Stimulated activated naive CD8-positive, alpha-beta T cell treated with anti-CD3 and anti-CD28 coated beads, Interleukin-15, amount 100 ng/mL, for 72 hours (primary cell): ENCODE measurements at regions not wholly inside any gene's neighbourhood (a gene's known extent, or its start where the extent isn't known, plus 50 kb on each side); places are given as distances from the start of the nearest gene placed in this dataset.

Experiments used
- ATAC-seq: fragments of 150-1000 bp; cut with Tn5 transposase; 2 replicates; pipeline ENCODE4 v1.10.0; 2021; ENCODE audit warnings: mild to moderate bottlenecking, moderate library complexity
- DNase-seq, 2 donors: peaks; one replicate each; pipeline ENCODE4 v3.0.0; 2021 to 2022
- H3K27ac Mint-ChIP-seq, 2 donors: one replicate each; pipeline ENCODE4 v1.8.0; 2022; ENCODE audit warnings: mild to moderate bottlenecking in 2 of 2, mixed read lengths in 2 of 2, moderate library complexity in 2 of 2
- H3K27me3 Mint-ChIP-seq: one replicate; pipeline ENCODE4 v1.8.0; 2022; ENCODE audit warnings: mixed read lengths
- H3K4me1 Mint-ChIP-seq: one replicate; pipeline ENCODE4 v1.8.0; 2022; ENCODE audit warnings: mild to moderate bottlenecking, mixed read lengths
- H3K4me3 Mint-ChIP-seq, 2 donors: one replicate each; pipeline ENCODE4 v1.8.0; 2022; ENCODE audit warnings: mild to moderate bottlenecking in 2 of 2, mixed read lengths in 2 of 2, moderate library complexity in 1 of 2
- H3K9me3 Mint-ChIP-seq, 2 donors: one replicate each; pipeline ENCODE4 v1.8.0; 2022; ENCODE audit warnings: mixed read lengths in 2 of 2

- H3K9me3 Mint-ChIP-seq: peaks cover 6 to 8% of the 10 kb centered on the region in 2 donors
- no peaks in the 10 kb centered on the region for H3K27me3 Mint-ChIP-seq
- ATAC-seq (no peak), DNase-seq (no peak)
- H3K4me1 Mint-ChIP-seq: no peaks in the 10 kb centered on the region
- no peak overlapping the region for H3K27ac Mint-ChIP-seq
- no peak overlapping the region for H3K4me3 Mint-ChIP-seq
These were observed 440.3 kb upstream of the HS3ST5 start for GRCh38 chr6:114783083-114783482.

GRCh38 chr6:114764866-114765265 is 422.0 kb upstream of the HS3ST5 start:
- Mint-ChIP-seq H3K27ac (no peak overlapping the region), H3K27me3 (no peaks in the 10 kb centered on the region), H3K9me3 (peaks cover 3 to 9% of the 10 kb centered on the region in 2 donors), H3K4me3 (no peak overlapping the region), H3K4me1 (no peaks in the 10 kb centered on the region)
- ATAC-seq (no peak), DNase-seq (no peak)

GRCh38 chr6:114762145-114762544 is 419.3 kb upstream of the HS3ST5 start:
- no peak overlapping the region for H3K4me3 Mint-ChIP-seq
- no peaks in the 10 kb centered on the region for H3K4me1 Mint-ChIP-seq
- DNase-seq: no peak
- no peak overlapping the region for H3K27ac Mint-ChIP-seq
- ATAC-seq: no peak
- H3K27me3 Mint-ChIP-seq: no peaks in the 10 kb centered on the region
- H3K9me3 Mint-ChIP-seq: peaks cover 3 to 9% of the 10 kb centered on the region in 2 donors

- Mint-ChIP-seq H3K4me1 (no peaks in the 10 kb centered on the region), H3K4me3 (no peak overlapping the region), H3K27me3 (no peaks in the 10 kb centered on the region), H3K27ac (no peak overlapping the region), H3K9me3 (no peaks in the 10 kb centered on the region)
- DNase-seq: peak; percentile 2 to 11
- ATAC-seq: no peak
These were observed 405.3 kb upstream of the HS3ST5 start for GRCh38 chr6:114747995-114748625.

GRCh38 chr6:114740547-114740946 is 397.7 kb upstream of the HS3ST5 start:
- ATAC-seq: no peak
- Mint-ChIP-seq H3K9me3 (no peaks in the 10 kb centered on the region), H3K27ac (no peak overlapping the region), H3K4me3 (no peak overlapping the region), H3K4me1 (no peaks in the 10 kb centered on the region), H3K27me3 (no peaks in the 10 kb centered on the region)
- no peak for DNase-seq

DNA sequence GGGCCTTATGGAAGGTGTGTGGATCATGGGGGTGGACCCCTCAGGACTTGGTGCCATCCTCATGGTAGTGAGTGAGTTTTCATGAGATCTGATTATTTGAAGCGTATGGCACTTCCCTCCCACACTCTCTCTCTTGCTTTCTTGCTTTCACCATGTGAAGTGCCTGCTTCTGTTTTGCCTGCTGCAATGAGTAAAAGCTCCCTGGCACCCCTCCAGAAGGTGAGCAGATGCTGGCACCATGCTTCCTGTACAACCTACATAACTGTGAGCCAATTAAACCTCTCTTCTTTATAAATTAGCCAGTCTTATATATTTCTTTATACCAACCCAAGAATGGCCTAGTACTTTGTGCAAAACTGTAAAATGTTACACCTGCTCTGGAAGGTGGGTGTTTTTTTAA is 396.8 kb upstream of the HS3ST5 start:
- ATAC-seq: no peak
- H3K4me1 Mint-ChIP-seq: no peaks in the 10 kb centered on the region
- H3K27ac Mint-ChIP-seq: no peak overlapping the region
- no peaks in the 10 kb centered on the region for H3K9me3 Mint-ChIP-seq
- no peak overlapping the region for H3K4me3 Mint-ChIP-seq
- no peak for DNase-seq
- no peaks in the 10 kb centered on the region for H3K27me3 Mint-ChIP-seq

- no peak overlapping the region for H3K27ac Mint-ChIP-seq
- no peak for DNase-seq
- ATAC-seq: no peak
- H3K9me3 Mint-ChIP-seq: no peaks in the 10 kb centered on the region
- no peak overlapping the region for H3K4me3 Mint-ChIP-seq
- no peaks in the 10 kb centered on the region for H3K27me3 Mint-ChIP-seq
- no peaks in the 10 kb centered on the region for H3K4me1 Mint-ChIP-seq
These were observed 392.4 kb upstream of the HS3ST5 start for GRCh38 chr6:114735025-114735735.

DNA sequence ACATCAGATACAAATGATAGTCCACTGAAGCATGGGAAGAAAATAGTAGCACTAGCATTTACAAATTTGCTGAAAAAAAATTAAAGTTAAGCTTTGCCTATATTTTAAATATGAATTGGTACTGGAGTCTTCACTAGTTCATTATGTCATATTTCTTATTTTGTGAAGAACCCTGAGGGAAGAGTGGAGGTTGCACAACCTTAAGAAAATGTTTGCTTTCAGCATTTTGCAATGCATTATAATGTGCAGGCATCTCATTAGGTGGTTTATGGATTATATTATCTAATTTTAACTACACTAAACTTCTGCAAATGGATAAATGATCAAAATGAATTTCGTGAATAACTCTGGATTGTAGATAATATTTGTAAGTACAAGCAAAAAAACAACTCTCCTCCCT is 390.8 kb upstream of the HS3ST5 start:
- H3K27me3 Mint-ChIP-seq: no peaks in the 10 kb centered on the region
- H3K27ac Mint-ChIP-seq: no peak overlapping the region
- no peaks in the 10 kb centered on the region for H3K4me1 Mint-ChIP-seq
- H3K4me3 Mint-ChIP-seq: no peak overlapping the region
- ATAC-seq (no peak), DNase-seq (no peak)
- no peaks in the 10 kb centered on the region for H3K9me3 Mint-ChIP-seq

- H3K4me3 Mint-ChIP-seq: no peak overlapping the region
- DNase-seq: no peak
- no peak for ATAC-seq
- no peaks in the 10 kb centered on the region for H3K4me1 Mint-ChIP-seq
- H3K9me3 Mint-ChIP-seq: peaks cover 0 to 8% of the 10 kb centered on the region in 2 donors
- H3K27ac Mint-ChIP-seq: no peak overlapping the region
- no peaks in the 10 kb centered on the region for H3K27me3 Mint-ChIP-seq
These were observed 376.0 kb upstream of the HS3ST5 start for GRCh38 chr6:114718716-114719270.

DNA sequence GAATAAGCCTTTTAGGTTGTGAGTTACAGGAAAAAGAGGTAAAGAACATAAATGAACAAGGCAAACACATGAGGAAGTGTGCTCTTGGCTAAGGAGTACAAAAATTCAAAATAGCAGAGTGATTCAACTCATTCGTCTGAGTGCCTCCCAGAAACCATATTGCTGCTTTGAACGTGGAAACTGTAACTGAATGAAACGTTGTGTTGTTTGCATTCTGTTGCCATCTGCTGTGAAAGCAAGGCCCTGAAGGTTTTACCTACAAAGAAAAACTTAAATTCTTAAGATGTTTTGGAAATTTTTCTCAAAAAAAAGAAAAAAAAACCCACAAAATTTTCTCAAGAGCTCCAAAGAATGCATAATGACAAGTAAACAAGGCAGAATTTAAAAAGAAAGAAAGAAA is 375.4 kb upstream of the HS3ST5 start:
- Mint-ChIP-seq H3K27me3 (no peaks in the 10 kb centered on the region), H3K4me3 (no peak overlapping the region), H3K9me3 (peaks cover 3 to 13% of the 10 kb centered on the region in 2 donors)

DNA sequence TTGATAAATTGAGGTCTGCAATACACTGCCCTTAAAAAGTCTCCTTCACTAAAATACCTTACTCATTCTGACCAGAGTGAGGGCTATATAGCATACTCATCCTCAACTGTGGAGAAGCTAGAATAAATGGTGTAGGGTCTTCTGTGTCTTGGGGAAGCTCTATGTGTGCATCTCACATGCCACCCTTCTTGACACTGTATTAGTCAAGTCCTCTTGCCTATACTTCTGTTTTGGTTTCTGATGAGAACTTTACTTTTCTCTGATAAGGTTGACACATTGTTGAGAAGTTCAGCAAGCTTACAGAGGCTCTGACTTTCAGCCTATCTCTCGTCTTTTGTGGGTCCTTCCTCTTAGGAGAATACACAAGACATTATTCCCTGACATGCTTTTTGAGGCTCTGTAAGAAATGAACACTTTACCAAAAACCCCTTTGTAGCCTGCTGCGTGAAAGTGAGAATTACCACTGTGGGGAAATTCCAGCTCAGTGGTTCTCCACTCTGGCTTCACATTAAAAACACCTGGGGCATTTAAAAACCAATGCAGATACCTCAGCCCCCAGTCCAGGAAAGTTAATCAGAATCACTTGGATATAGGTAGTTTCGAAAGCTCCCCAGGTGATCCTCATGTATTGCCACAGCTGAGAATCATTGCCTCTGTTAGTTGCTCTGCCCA is 372.1 kb upstream of the HS3ST5 start:
- Mint-ChIP-seq H3K9me3 (peaks cover 3 to 21% of the 10 kb centered on the region in 2 donors), H3K27me3 (no peaks in the 10 kb centered on the region), H3K4me1 (no peaks in the 10 kb centered on the region), H3K4me3 (no peak overlapping the region), H3K27ac (no peak overlapping the region)
- DNase-seq (no peak), ATAC-seq (no peak)

More for the DNA sequence above, 375.4 kb upstream of the HS3ST5 start:
- ATAC-seq (no peak), DNase-seq (no peak)
- H3K4me1 Mint-ChIP-seq: no peaks in the 10 kb centered on the region
- H3K27ac Mint-ChIP-seq: no peak overlapping the region

GRCh38 chr6:114713690-114714089 is 370.9 kb upstream of the HS3ST5 start:
- ATAC-seq (no peak), DNase-seq (no peak)
- no peaks in the 10 kb centered on the region for H3K4me1 Mint-ChIP-seq
- no peaks in the 10 kb centered on the region for H3K27me3 Mint-ChIP-seq
- H3K4me3 Mint-ChIP-seq: no peak overlapping the region
- peaks cover 3 to 21% of the 10 kb centered on the region in 2 donors for H3K9me3 Mint-ChIP-seq
- no peak overlapping the region for H3K27ac Mint-ChIP-seq

- Mint-ChIP-seq H3K27me3 (no peaks in the 10 kb centered on the region), H3K9me3 (peaks cover 3 to 17% of the 10 kb centered on the region in 2 donors), H3K27ac (no peak overlapping the region), H3K4me3 (no peak overlapping the region), H3K4me1 (no peaks in the 10 kb centered on the region)
- no peak for ATAC-seq
- no peak for DNase-seq
These were observed 369.4 kb upstream of the HS3ST5 start for GRCh38 chr6:114712129-114712662.

- DNase-seq (no peak), ATAC-seq (no peak)
- Mint-ChIP-seq H3K4me3 (no peak overlapping the region), H3K4me1 (no peaks in the 10 kb centered on the region), H3K27me3 (no peaks in the 10 kb centered on the region), H3K27ac (no peak overlapping the region), H3K9me3 (no peaks in the 10 kb centered on the region)
These were observed 364.3 kb upstream of the HS3ST5 start for GRCh38 chr6:114707081-114707620.

- no peak overlapping the region for H3K4me3 Mint-ChIP-seq
- H3K27ac Mint-ChIP-seq: no peak overlapping the region
- DNase-seq: no peak
- H3K27me3 Mint-ChIP-seq: no peaks in the 10 kb centered on the region
- no peaks in the 10 kb centered on the region for H3K9me3 Mint-ChIP-seq
- no peak for ATAC-seq
- H3K4me1 Mint-ChIP-seq: no peaks in the 10 kb centered on the region
These were observed 347.8 kb upstream of the HS3ST5 start for GRCh38 chr6:114690625-114691024.
